OCI-LY1 (cell line): ENCODE measurements at regions not wholly inside any gene's neighbourhood (a gene's known extent, or its start where the extent isn't known, plus 50 kb on each side); places are given as distances from the start of the nearest gene placed in this dataset.

Experiments
- H2AFZ ChIP-seq: fragments of 200-600 bp; sonication (generic), shearing (Covaris generic); 2 replicates; pipeline ENCODE4 v1.6.0; 2014; ENCODE audit warnings: antibody characterized with exemption, mild to moderate bottlenecking, low read length
- H3F3A ChIP-seq: fragments of 200-600 bp; sonication (generic), shearing (Covaris generic); 2 replicates; pipeline ENCODE4 v1.6.0; 2014; ENCODE audit warnings: mild to moderate bottlenecking, antibody characterized with exemption, low read length, moderate library complexity; ENCODE audit not compliant: insufficient read depth
- H3K27ac ChIP-seq: fragments of 200-600 bp; sonication (generic); 2 replicates; pipeline ENCODE4 v1.5.1; 2014; ENCODE audit warnings: low read length, mixed run types, mild to moderate bottlenecking, low read depth; ENCODE audit not compliant: poor library complexity, severe bottlenecking
- H3K27me3 ChIP-seq: fragments of 200-600 bp; sonication (generic); 2 replicates; pipeline ENCODE4 v1.6.0; 2014; ENCODE audit warnings: antibody characterized with exemption, mild to moderate bottlenecking, low read length, moderate library complexity; ENCODE audit not compliant: insufficient read depth
- H3K36me3 ChIP-seq: fragments of 200-600 bp; sonication (generic); 2 replicates; pipeline ENCODE4 v1.6.1; 2014; ENCODE audit warnings: mild to moderate bottlenecking, antibody characterized with exemption, low read length, moderate library complexity, mixed read lengths; ENCODE audit not compliant: insufficient read depth
- H3K4me1 ChIP-seq: fragments of 200-600 bp; sonication (generic); 2 replicates; pipeline ENCODE4 v1.5.1; 2014; ENCODE audit warnings: mild to moderate bottlenecking, low read length, moderate library complexity; ENCODE audit not compliant: insufficient read depth, severe bottlenecking
- H3K4me2 ChIP-seq: fragments of 200-600 bp; sonication (generic), shearing (Covaris generic); 2 replicates; pipeline ENCODE4 v1.6.1; 2014; ENCODE audit warnings: low read length
- H3K4me3 ChIP-seq: fragments of 200-600 bp; sonication (generic); 2 replicates; pipeline ENCODE4 v1.5.1; 2014; ENCODE audit warnings: low read length, low read depth, mild to moderate bottlenecking, mixed read lengths; ENCODE audit not compliant: poor library complexity, severe bottlenecking
- H3K79me2 ChIP-seq: fragments of 200-600 bp; shearing (Covaris generic); 2 replicates; pipeline ENCODE4 v1.6.1; 2016; ENCODE audit warnings: mixed run types, low read length, mixed read lengths; ENCODE audit not compliant: insufficient read depth
- H3K9ac ChIP-seq: fragments of 200-600 bp; sonication (generic), shearing (Covaris generic); 2 replicates; pipeline ENCODE4 v1.6.1; 2014; ENCODE audit warnings: mild to moderate bottlenecking, low read length, mixed read lengths
- H3K9me2 ChIP-seq: fragments of 200-600 bp; sonication (generic), shearing (Covaris generic); 2 replicates; pipeline ENCODE4 v1.6.1; 2014; ENCODE audit warnings: low read depth, mild to moderate bottlenecking, low read length, mixed read lengths
- H3K9me3 ChIP-seq: fragments of 200-600 bp; shearing (Covaris generic); 2 replicates; pipeline ENCODE4 v1.6.1; 2014; ENCODE audit warnings: low read length, mixed read lengths
- H4K20me1 ChIP-seq: fragments of 200-600 bp; sonication (generic), shearing (Covaris generic); 2 replicates; pipeline ENCODE4 v1.6.0; 2016; ENCODE audit warnings: mild to moderate bottlenecking, low read length; ENCODE audit not compliant: insufficient read depth
- CTCF ChIP-seq: fragments of 200-600 bp; sonication (generic), shearing (Covaris generic); IDR thresholded peaks from 2 replicates; pipeline ENCODE4 v1.5.1; 2017; ENCODE audit warnings: mild to moderate bottlenecking, antibody characterized with exemption, low read length, moderate library complexity, mixed read lengths
- EZH2 ChIP-seq: fragments of 200-600 bp; sonication (generic), shearing (Covaris generic); IDR thresholded peaks from 2 replicates; pipeline ENCODE4 v1.8.0; 2017; ENCODE audit warnings: borderline replicate concordance, mixed run types, mild to moderate bottlenecking, antibody characterized with exemption, low read length, moderate library complexity, mixed read lengths

- no peaks in the 10 kb centered on the region for H3K4me1 ChIP-seq
- no peak overlapping the region for H3K27ac ChIP-seq
- no peak overlapping the region for H3K4me2 ChIP-seq
- H3K36me3 ChIP-seq = no peaks in the 10 kb centered on the region
- no peak overlapping the region for H3K9ac ChIP-seq
- no peaks in the 10 kb centered on the region for H3K27me3 ChIP-seq
- H4K20me1 ChIP-seq = no peaks in the 10 kb centered on the region
- no peaks in the 10 kb centered on the region for H3K9me3 ChIP-seq
- TF ChIP-seq CTCF (no peak), EZH2 (no peak)
- H3K9me2 ChIP-seq = no peaks in the 10 kb centered on the region
- no peak overlapping the region for H3K4me3 ChIP-seq
- H2AFZ ChIP-seq = no peak overlapping the region
- H3K79me2 ChIP-seq = no peaks in the 10 kb centered on the region
- H3F3A ChIP-seq = no peaks in the 10 kb centered on the region
Measured at GRCh38 chr17:12567077-12568053, 98.3 kb upstream of the MYOCD start.

GRCh38 chr17:12568358-12569251 is 97.1 kb upstream of the MYOCD start:
- Histone ChIP-seq H3K79me2 (no peaks in the 10 kb centered on the region), H3K9me3 (no peaks in the 10 kb centered on the region), H3K9me2 (no peaks in the 10 kb centered on the region), H2AFZ (no peak overlapping the region), H3K27ac (no peak overlapping the region), H3K4me2 (no peak overlapping the region), H3K36me3 (no peaks in the 10 kb centered on the region), H3K9ac (no peak overlapping the region), H3K4me1 (no peaks in the 10 kb centered on the region), H3F3A (no peaks in the 10 kb centered on the region), H4K20me1 (no peaks in the 10 kb centered on the region), H3K27me3 (no peaks in the 10 kb centered on the region), H3K4me3 (no peak overlapping the region)
- TF ChIP-seq CTCF (no peak), EZH2 (no peak)

- TF ChIP-seq EZH2 (no peak), CTCF (no peak)
- H3K4me3 ChIP-seq = no peak overlapping the region
- no peaks in the 10 kb centered on the region for H3K79me2 ChIP-seq
- no peaks in the 10 kb centered on the region for H3F3A ChIP-seq
- H2AFZ ChIP-seq = no peak overlapping the region
- H3K9me3 ChIP-seq = no peaks in the 10 kb centered on the region
- H4K20me1 ChIP-seq = no peaks in the 10 kb centered on the region
- H3K27ac ChIP-seq = no peak overlapping the region
- no peaks in the 10 kb centered on the region for H3K36me3 ChIP-seq
- no peaks in the 10 kb centered on the region for H3K9me2 ChIP-seq
- no peak overlapping the region for H3K9ac ChIP-seq
- no peaks in the 10 kb centered on the region for H3K27me3 ChIP-seq
- H3K4me1 ChIP-seq = no peaks in the 10 kb centered on the region
- no peak overlapping the region for H3K4me2 ChIP-seq
Measured at GRCh38 chr17:12571606-12572005, 94.1 kb upstream of the MYOCD start.
